ENCODE measurements at regions not wholly inside any gene's neighbourhood (a gene's known extent, or its start where the extent isn't known, plus 50 kb on each side); places are given as distances from the start of the nearest gene placed in this dataset.

DNA sequence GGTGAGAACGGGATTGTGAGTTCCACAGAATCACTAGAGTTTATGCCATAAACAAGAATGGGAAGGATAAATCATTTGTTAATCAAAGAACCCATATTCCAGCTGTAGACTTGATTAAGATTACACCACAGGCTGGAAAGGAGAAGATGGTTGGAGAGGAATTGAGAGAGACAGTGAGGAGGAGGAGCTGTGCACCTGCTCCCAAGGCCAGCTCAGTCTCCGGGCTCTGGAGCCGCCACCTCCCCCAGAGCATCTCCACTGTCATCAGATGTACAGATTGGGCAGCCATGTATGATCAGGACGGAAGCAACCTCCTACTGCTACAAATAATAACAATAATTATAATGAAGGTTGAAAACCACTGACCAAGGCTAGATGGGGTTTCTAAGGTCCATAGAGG lies 170.0 kb downstream of the MINAR1 start:
- no peak for DNase-seq
- H3K27ac ChIP-seq, result no peak overlapping the region
- peaks cover 3% of the 10 kb centered on the region for H3K27me3 ChIP-seq
- TF ChIP-seq, protein P1, sequence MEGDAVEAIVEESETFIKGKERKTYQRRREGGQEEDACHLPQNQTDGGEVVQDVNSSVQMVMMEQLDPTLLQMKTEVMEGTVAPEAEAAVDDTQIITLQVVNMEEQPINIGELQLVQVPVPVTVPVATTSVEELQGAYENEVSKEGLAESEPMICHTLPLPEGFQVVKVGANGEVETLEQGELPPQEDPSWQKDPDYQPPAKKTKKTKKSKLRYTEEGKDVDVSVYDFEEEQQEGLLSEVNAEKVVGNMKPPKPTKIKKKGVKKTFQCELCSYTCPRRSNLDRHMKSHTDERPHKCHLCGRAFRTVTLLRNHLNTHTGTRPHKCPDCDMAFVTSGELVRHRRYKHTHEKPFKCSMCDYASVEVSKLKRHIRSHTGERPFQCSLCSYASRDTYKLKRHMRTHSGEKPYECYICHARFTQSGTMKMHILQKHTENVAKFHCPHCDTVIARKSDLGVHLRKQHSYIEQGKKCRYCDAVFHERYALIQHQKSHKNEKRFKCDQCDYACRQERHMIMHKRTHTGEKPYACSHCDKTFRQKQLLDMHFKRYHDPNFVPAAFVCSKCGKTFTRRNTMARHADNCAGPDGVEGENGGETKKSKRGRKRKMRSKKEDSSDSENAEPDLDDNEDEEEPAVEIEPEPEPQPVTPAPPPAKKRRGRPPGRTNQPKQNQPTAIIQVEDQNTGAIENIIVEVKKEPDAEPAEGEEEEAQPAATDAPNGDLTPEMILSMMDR (IDR thresholded peaks at IDR 0.05), result no peak
- TF ChIP-seq POLR2A (IDR thresholded peaks at IDR 0.05), result no peak
- no peak for TF ChIP-seq EP300 (IDR thresholded peaks at IDR 0.05; ENCODE audit: low read depth)
- TF ChIP-seq POLR2AphosphoS5 (IDR thresholded peaks at IDR 0.05), result no peak
- WGBS, 2 donors (ENCODE audit: low coverage in 1 of 2), result 73 to 85% methylated on average over 2 to 4 of the region's 4 CpGs
- no peaks in the 10 kb centered on the region for H3K36me3 ChIP-seq
- intact Hi-C loops (cut with DNase I; ENCODE audit: low total_unique reads) (loop anchor here (5.0 kb wide), 1 partner anchor 1820 kb away; no protein-coding TSS in a partner anchor), in situ Hi-C loops (cut with MboI; ENCODE audit: low pct_ligation_motif_present in 1 of 4, low pct_unique_long_range_greater_than_20kb in 1 of 4, low sequenced_read_pairs in 3 of 4) (no loop called here)
- no peaks in the 10 kb centered on the region for H3K4me1 ChIP-seq
- no peak overlapping the region for H3K4me3 ChIP-seq
- H3K9me3 ChIP-seq, result no peaks in the 10 kb centered on the region

DNA sequence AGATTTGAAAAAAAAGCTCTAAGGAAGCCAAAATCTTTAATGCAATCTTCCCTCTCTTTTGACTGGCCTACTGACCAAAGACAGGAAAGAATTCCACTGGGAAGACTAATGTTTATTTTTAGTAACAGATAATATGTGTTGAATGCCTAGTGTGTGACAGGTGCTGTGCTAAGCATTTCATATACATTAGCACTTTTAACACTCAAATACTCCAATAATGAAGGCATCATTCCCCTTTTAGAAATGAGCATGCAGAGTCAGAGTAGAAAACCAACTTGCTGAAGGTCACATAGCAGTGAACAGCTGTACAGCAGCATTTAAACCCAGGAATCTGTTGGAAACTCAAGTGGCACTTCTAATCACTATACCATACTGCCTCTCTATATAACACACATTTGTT lies 170.6 kb downstream of the MINAR1 start:
- Histone ChIP-seq H3K4me1 (no peaks in the 10 kb centered on the region), H3K9me3 (no peaks in the 10 kb centered on the region), H3K27me3 (peaks cover 3% of the 10 kb centered on the region), H3K36me3 (no peaks in the 10 kb centered on the region), H3K4me3 (no peak overlapping the region), H3K27ac (no peak overlapping the region)
- intact Hi-C loops (cut with DNase I; ENCODE audit: low total_unique reads), result loop anchor here (5.0 kb wide), 1 partner anchor 1820 kb away; no protein-coding TSS in a partner anchor
- no peak for DNase-seq
- TF ChIP-seq POLR2A (IDR thresholded peaks at IDR 0.05) (no peak), POLR2AphosphoS5 (IDR thresholded peaks at IDR 0.05) (no peak), EP300 (IDR thresholded peaks at IDR 0.05; ENCODE audit: low read depth) (no peak)
- TF ChIP-seq, protein P1 (IDR thresholded peaks at IDR 0.05), result no peak
- in situ Hi-C loops (cut with MboI; ENCODE audit: low pct_ligation_motif_present in 1 of 4, low pct_unique_long_range_greater_than_20kb in 1 of 4, low sequenced_read_pairs in 3 of 4), result no loop called here

DNA sequence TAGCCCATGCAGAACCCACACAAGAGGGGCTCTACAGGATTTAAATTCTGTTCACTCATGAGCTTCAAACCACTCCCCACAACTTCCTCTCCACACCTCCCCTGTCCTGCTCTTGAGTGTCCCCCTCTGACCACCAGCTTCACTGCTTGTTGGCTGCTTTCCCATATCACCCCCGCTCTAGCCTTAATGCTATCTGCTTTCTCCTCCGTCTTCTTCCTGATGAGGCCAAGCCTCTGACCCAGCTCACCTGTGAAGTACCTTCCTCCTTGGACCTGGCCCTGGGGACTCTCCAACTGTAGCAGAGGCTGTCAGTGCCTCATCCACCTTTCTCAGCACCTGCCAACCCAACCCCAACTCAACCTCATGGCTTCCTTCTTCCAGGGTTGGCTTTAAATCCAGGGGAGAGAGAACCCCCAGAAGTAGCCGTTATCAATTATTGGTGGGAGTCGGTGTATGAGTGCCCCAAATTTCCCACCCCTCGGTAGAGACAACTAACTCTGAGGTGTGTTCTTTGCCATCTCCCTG lies 174.8 kb downstream of the MINAR1 start:
- no peaks in the 10 kb centered on the region for H3K4me1 ChIP-seq
- H3K9me3 ChIP-seq, result no peaks in the 10 kb centered on the region
- intact Hi-C loops (cut with DNase I; ENCODE audit: low total_unique reads) (no loop called here), in situ Hi-C loops (cut with MboI; ENCODE audit: low pct_ligation_motif_present in 1 of 4, low pct_unique_long_range_greater_than_20kb in 1 of 4, low sequenced_read_pairs in 3 of 4) (no loop called here)
- no peak overlapping the region for H3K27ac ChIP-seq
- H3K36me3 ChIP-seq, result no peaks in the 10 kb centered on the region
- TF ChIP-seq EP300 (IDR thresholded peaks at IDR 0.05; ENCODE audit: low read depth), result no peak
- 94% methylated on average over 3 to 5 of the region's 5 CpGs for WGBS, 2 donors (ENCODE audit: low coverage in 1 of 2)
- H3K4me3 ChIP-seq, result no peak overlapping the region
- peaks cover 3% of the 10 kb centered on the region for H3K27me3 ChIP-seq
- DNase-seq, result no peak

DNA sequence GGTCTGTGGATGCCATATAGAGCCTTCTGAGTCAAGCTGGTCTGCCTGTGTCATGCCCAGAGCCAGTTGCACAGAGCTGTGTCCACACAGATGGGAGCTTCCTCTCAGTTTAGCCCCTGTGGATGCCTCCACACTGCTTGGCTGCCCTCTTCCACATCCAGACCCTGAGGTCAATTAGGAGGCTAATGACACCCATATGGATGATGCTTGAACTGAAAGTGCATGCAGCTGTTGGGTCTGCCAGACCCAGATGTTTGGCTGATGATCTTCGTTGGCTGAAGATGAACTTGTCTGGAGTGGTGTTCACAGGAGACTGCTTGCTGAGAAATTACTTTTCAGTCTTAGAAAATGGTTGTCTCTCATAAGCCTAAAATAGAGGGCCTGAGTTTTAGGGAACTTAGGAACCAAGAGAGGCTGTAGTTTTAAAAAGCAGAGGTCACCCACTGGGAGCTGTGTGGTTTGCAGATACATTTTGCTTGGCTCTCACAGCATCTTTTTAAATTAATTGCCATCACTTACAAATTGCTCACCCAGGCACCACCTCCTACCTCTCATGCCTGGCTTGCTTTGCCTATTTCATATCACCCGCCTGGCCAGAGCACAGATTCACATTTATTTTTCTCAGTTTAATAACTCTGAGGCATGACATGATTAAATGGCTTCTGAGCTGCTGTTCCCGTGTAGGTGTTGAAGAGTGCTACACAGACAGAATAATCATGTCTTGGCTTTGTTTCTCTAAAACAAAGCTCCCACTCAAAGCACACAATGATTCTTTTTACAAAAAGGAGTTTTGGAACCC lies 176.1 kb downstream of the MINAR1 start:
- H3K36me3 ChIP-seq, result no peaks in the 10 kb centered on the region
- TF ChIP-seq EP300 (IDR thresholded peaks at IDR 0.05; ENCODE audit: low read depth), result no peak
- TF ChIP-seq POLR2AphosphoS5 (IDR thresholded peaks at IDR 0.05), result no peak
- no peak for TF ChIP-seq POLR2A (IDR thresholded peaks at IDR 0.05)
- TF ChIP-seq, protein P1 (IDR thresholded peaks at IDR 0.05), result no peak
- H3K9me3 ChIP-seq, result no peaks in the 10 kb centered on the region
- peaks cover 3% of the 10 kb centered on the region for H3K27me3 ChIP-seq
- in situ Hi-C loops (cut with MboI; ENCODE audit: low pct_ligation_motif_present in 1 of 4, low pct_unique_long_range_greater_than_20kb in 1 of 4, low sequenced_read_pairs in 3 of 4) (no loop called here), intact Hi-C loops (cut with DNase I; ENCODE audit: low total_unique reads) (no loop called here)
- DNase-seq, result no peak
- H3K27ac ChIP-seq, result no peak overlapping the region
- H3K4me3 ChIP-seq, result no peak overlapping the region
- no peaks in the 10 kb centered on the region for H3K4me1 ChIP-seq
- 71 to 92% methylated on average over 2 to 3 of the region's 3 CpGs for WGBS, 2 donors (ENCODE audit: low coverage in 1 of 2)
